Caco-2 (cell line): ENCODE measurements at regions not wholly inside any gene's neighbourhood (a gene's known extent, or its start where the extent isn't known, plus 50 kb on each side); places are given as distances from the start of the nearest gene placed in this dataset.
"Not testable (repeated sequence)": the region's sequence is repeated elsewhere in the genome, so short reads cannot be mapped to it uniquely, and the experiment has no call there.

Source experiments
- BruUV-seq: library from RNA; stranded (reverse); fragments of 400-500 nt; replicated peaks from 2 replicates; lab custom pipeline; 2021; lab: Mats Ljungman, UMichigan
- CTCF ChIA-PET: fragments of 300-600 bp; sonication (Branson Sonifier 250); formaldehyde crosslinking; loops from one replicate; lab custom pipeline; 2022; ENCODE audit warnings: antibody characterized with exemption; lab: Charles Lee
- POLR2A ChIA-PET: fragments of 300-600 bp; sonication (Branson Sonifier 250); formaldehyde crosslinking; loops from one replicate; lab custom pipeline; 2022; ENCODE audit warnings: antibody characterized with exemption; lab: Charles Lee
- DNase-seq, 2 experiments: peaks; one replicate each; pipeline versions ENCODE4 v3.0.0 to v3.0.0-alpha.2; 2020 to 2022
- H3K27me3 ChIP-seq: replicated peaks from 2 replicates; pipeline ENCODE4 v1.6.0; 2011; ENCODE audit warnings: low read length; ENCODE audit not compliant: control insufficient read depth, insufficient read depth
- H3K36me3 ChIP-seq: 2 replicates; pipeline ENCODE4 v1.5.1; 2011; ENCODE audit warnings: low read length; ENCODE audit not compliant: control insufficient read depth, insufficient read depth
- H3K4me1 ChIP-seq: fragments of 250-450 bp; sonication (Bioruptor Pico); 2 replicates; pipeline ENCODE4 v1.5.1; 2020; ENCODE audit warnings: mild to moderate bottlenecking
- H3K4me3 ChIP-seq: 2 replicates; pipeline ENCODE4 v1.5.1; 2011; ENCODE audit warnings: low read depth, mild to moderate bottlenecking, control low read depth, low read length
- H3K9me3 ChIP-seq: fragments of 250-450 bp; sonication (Bioruptor Pico); 2 replicates; pipeline ENCODE4 v1.5.1; 2020; ENCODE audit warnings: mild to moderate bottlenecking, moderate library complexity
- H3K27ac Mint-ChIP-seq: one replicate; pipeline ENCODE4 v1.8.0; 2022; ENCODE audit warnings: mixed read lengths; ENCODE audit not compliant: unreplicated experiment
- H3K27me3 Mint-ChIP-seq: one replicate; pipeline ENCODE4 v1.8.0; 2022; ENCODE audit warnings: mixed read lengths; ENCODE audit not compliant: insufficient read depth, unreplicated experiment
- H3K36me3 Mint-ChIP-seq: one replicate; pipeline ENCODE4 v1.8.0; 2022; ENCODE audit warnings: mild to moderate bottlenecking, mixed read lengths; ENCODE audit not compliant: insufficient read depth, unreplicated experiment
- H3K4me1 Mint-ChIP-seq: one replicate; pipeline ENCODE4 v1.8.0; 2022; ENCODE audit warnings: low read depth, mixed read lengths; ENCODE audit not compliant: unreplicated experiment
- H3K4me3 Mint-ChIP-seq: one replicate; pipeline ENCODE4 v1.8.0; 2022; ENCODE audit warnings: mild to moderate bottlenecking, moderate library complexity, mixed read lengths; ENCODE audit not compliant: unreplicated experiment
- H3K9me3 Mint-ChIP-seq: one replicate; pipeline ENCODE4 v1.8.0; 2022; ENCODE audit warnings: mixed read lengths; ENCODE audit not compliant: unreplicated experiment
- intact Hi-C: fragments of 100-400 bp; cut with micrococcal nuclease; formaldehyde crosslinking; loops from one replicate; pipeline ENCODE4 v1.10.0; 2022; ENCODE audit not compliant: unreplicated experiment
- TF ChIP-seq, protein P1 (sequence below), 2 experiments: fragments of 200-600 bp in 1 of 2; IDR thresholded peaks; 1 replicate in 1 of 2; 2 replicates in 1 of 2; pipeline versions ENCODE4 v1.5.1 to v1.8.0; 2011 to 2022; ENCODE audit warnings: antibody characterized with exemption in 1 of 2, control low read depth in 1 of 2, inconsistent platforms in 1 of 2, low read depth in 1 of 2, low read length in 1 of 2, mild to moderate bottlenecking in 1 of 2, moderate library complexity in 1 of 2; ENCODE audit not compliant: insufficient read depth in 1 of 2, severe bottlenecking in 1 of 2, unreplicated experiment in 1 of 2

DNA sequence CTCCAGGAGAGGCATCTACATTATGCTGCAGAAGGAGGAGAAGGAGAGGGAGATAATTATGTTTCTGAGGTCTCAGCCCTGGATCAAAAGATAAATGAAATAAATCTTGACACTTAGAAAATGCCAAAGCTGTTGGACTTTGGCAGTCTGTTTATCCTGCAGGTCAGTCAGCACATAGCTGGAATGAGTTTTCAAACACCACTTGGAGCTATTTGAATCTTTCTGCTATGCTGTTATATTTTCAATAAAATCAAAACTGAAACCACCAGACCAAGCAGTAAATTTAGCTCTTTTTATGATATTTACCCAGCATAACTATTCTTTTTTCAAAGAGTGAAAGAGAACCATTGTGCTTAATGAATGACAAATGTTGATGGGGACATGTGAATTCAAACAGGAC lies 505.1 kb upstream of the ITGA1 start:
- BruUV-seq = no TSS peak
- Mint-ChIP-seq H3K4me3 (no peak overlapping the region), H3K27ac (no peak overlapping the region), H3K27me3 (no peaks in the 10 kb centered on the region), H3K4me1 (no peaks in the 10 kb centered on the region), H3K36me3 (no peaks in the 10 kb centered on the region), H3K9me3 (no peaks in the 10 kb centered on the region)
- H3K4me3 ChIP-seq = no peak overlapping the region
- DNase-seq = no peak
- H3K36me3 ChIP-seq = no peaks in the 10 kb centered on the region
- H3K9me3 ChIP-seq = no peaks in the 10 kb centered on the region
- intact Hi-C loops = no loop called here
- H3K27me3 ChIP-seq = no peaks in the 10 kb centered on the region
- ChIA-PET CTCF (no interaction called here), POLR2A (no interaction called here)
- no peaks in the 10 kb centered on the region for H3K4me1 ChIP-seq
- TF ChIP-seq, protein P1, sequence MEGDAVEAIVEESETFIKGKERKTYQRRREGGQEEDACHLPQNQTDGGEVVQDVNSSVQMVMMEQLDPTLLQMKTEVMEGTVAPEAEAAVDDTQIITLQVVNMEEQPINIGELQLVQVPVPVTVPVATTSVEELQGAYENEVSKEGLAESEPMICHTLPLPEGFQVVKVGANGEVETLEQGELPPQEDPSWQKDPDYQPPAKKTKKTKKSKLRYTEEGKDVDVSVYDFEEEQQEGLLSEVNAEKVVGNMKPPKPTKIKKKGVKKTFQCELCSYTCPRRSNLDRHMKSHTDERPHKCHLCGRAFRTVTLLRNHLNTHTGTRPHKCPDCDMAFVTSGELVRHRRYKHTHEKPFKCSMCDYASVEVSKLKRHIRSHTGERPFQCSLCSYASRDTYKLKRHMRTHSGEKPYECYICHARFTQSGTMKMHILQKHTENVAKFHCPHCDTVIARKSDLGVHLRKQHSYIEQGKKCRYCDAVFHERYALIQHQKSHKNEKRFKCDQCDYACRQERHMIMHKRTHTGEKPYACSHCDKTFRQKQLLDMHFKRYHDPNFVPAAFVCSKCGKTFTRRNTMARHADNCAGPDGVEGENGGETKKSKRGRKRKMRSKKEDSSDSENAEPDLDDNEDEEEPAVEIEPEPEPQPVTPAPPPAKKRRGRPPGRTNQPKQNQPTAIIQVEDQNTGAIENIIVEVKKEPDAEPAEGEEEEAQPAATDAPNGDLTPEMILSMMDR (IDR thresholded peaks at IDR 0.05; ENCODE audit: insufficient read depth in 1 of 2, low read depth in 1 of 2, low read length in 1 of 2, severe bottlenecking in 1 of 2, unreplicated experiment in 1 of 2) = no peak

DNA sequence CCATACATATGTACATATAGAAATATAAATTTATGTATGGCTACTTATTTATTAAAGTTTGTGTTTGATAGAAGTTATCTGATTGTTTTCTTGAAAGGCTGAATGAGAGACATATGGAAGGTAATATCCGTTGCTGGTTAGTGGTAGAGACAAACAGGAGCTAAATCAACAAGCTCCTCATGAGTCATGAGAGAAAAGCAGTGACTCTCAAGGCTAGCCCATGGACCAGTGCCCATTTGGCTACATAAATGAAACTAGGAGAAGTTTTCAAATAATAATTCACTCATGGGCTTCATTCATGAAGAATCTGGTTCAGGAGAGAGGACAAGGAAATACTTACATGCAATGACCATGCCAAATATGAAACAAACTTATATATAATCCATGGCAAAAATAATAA lies 504.5 kb upstream of the ITGA1 start:
- Mint-ChIP-seq H3K4me1 (no peaks in the 10 kb centered on the region), H3K27me3 (no peaks in the 10 kb centered on the region), H3K36me3 (no peaks in the 10 kb centered on the region), H3K4me3 (no peak overlapping the region), H3K27ac (no peak overlapping the region), H3K9me3 (no peaks in the 10 kb centered on the region)
- DNase-seq = no peak
- H3K36me3 ChIP-seq = no peaks in the 10 kb centered on the region
- H3K4me1 ChIP-seq = no peaks in the 10 kb centered on the region
- BruUV-seq = no TSS peak
- ChIA-PET POLR2A (no interaction called here), CTCF (no interaction called here)
- H3K27me3 ChIP-seq = no peaks in the 10 kb centered on the region
- TF ChIP-seq, protein P1 (IDR thresholded peaks at IDR 0.05; ENCODE audit: insufficient read depth in 1 of 2, low read depth in 1 of 2, low read length in 1 of 2, severe bottlenecking in 1 of 2, unreplicated experiment in 1 of 2) = no peak
- intact Hi-C loops = no loop called here
- no peaks in the 10 kb centered on the region for H3K9me3 ChIP-seq
- H3K4me3 ChIP-seq = no peak overlapping the region

DNA sequence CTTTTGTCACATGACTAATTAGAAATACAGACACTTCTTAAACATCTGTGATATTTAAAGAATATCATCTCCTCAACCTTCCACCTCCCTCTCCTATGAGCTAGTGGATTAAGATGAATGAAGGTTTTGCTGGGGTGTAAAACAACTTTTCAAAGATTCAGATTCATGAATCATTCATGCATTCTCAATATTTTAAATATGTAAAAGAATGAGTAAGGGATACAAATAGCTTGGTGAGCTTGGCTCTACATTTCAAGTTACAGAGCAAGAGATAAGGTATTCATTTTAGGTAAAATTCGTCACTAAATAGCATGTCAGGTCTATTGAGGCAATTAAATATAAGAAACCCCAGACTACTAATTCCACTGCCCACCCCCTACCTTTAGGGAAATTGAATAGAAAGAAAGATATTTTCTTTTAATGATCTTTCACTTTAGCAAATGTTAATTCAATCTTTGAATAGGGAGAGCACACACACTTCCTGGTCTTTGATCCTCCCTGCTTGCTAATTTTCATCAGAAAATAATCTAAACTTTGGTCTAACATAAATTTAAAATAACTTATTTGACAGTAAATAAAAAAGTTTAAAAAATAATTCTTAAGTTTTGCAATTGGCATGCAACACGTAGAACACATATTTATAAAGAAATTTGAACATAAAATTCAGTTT lies 486.9 kb upstream of the ITGA1 start:
- Mint-ChIP-seq H3K27ac (no peak overlapping the region), H3K4me1 (no peaks in the 10 kb centered on the region), H3K4me3 (no peak overlapping the region), H3K27me3 (no peaks in the 10 kb centered on the region), H3K9me3 (peaks cover 21% of the 10 kb centered on the region), H3K36me3 (no peaks in the 10 kb centered on the region)
- Histone ChIP-seq H3K36me3 (no peaks in the 10 kb centered on the region), H3K27me3 (no peaks in the 10 kb centered on the region), H3K4me3 (no peak overlapping the region), H3K9me3 (no peaks in the 10 kb centered on the region), H3K4me1 (no peaks in the 10 kb centered on the region)
- no TSS peak for BruUV-seq
- no peak for DNase-seq
- ChIA-PET POLR2A (no interaction called here), CTCF (no interaction called here)
- TF ChIP-seq, protein P1 (IDR thresholded peaks at IDR 0.05; ENCODE audit: insufficient read depth in 1 of 2, low read depth in 1 of 2, low read length in 1 of 2, severe bottlenecking in 1 of 2, unreplicated experiment in 1 of 2) = no peak
- intact Hi-C loops = no loop called here

DNA sequence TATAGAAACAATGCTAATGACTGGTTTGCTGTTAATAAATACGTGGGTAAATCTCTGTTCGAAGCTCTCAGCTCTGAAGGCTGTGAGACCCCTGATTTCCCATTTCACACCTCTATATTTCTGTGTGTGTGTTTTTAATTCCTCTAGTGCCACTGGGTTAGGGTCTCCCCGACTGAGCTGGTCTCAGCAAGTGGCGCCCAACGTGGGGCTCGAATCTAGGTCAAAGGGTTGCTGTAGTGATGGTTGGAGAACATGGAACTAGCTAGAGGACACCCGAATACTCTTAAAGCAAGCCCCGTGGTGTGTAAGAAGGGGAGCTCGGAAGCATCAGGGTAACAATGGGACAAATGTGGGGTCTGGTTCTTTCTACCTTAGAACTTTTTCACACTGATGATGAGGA lies 482.9 kb upstream of the ITGA1 start:
- H3K36me3 Mint-ChIP-seq, BruUV-seq, H3K9me3 ChIP-seq, H3K4me3 Mint-ChIP-seq, POLR2A ChIA-PET, H3K4me3 ChIP-seq, H3K27ac Mint-ChIP-seq, intact Hi-C loops, H3K27me3 Mint-ChIP-seq, H3K4me1 Mint-ChIP-seq, H3K27me3 ChIP-seq, H3K4me1 ChIP-seq, H3K36me3 ChIP-seq, CTCF ChIA-PET: not testable (repeated sequence)
- peak in 1 of 2 experiments; percentile 5 for DNase-seq
- H3K9me3 Mint-ChIP-seq = peaks cover 22% of the 10 kb centered on the region
